NT2/D1 (cell line): ENCODE measurements at regions not wholly inside any gene's neighbourhood (a gene's known extent, or its start where the extent isn't known, plus 50 kb on each side); places are given as distances from the start of the nearest gene placed in this dataset.
"Not testable (repeated sequence)": the region's sequence is repeated elsewhere in the genome, so short reads cannot be mapped to it uniquely, and the experiment has no call there.

Experiments used
- DNase-seq: peaks from one replicate; pipeline ENCODE4 v3.0.0-alpha.2; 2011; ENCODE audit warnings: low read depth, low spot score
- H3K27me3 ChIP-seq: 2 replicates; pipeline ENCODE4 v1.6.0; 2011; ENCODE audit warnings: mild to moderate bottlenecking; ENCODE audit not compliant: insufficient read length, insufficient read depth
- H3K36me3 ChIP-seq: 2 replicates; pipeline ENCODE4 v1.6.1; 2011; ENCODE audit warnings: mild to moderate bottlenecking, low read length, mixed read lengths; ENCODE audit not compliant: insufficient read depth, insufficient read length
- H3K4me1 ChIP-seq: 2 replicates; pipeline ENCODE4 v1.5.1; 2011; ENCODE audit not compliant: insufficient read depth, insufficient read length
- H3K4me3 ChIP-seq: 2 replicates; pipeline ENCODE4 v1.5.1; 2011; ENCODE audit warnings: low read depth; ENCODE audit not compliant: insufficient read length
- H3K9ac ChIP-seq: 2 replicates; pipeline ENCODE4 v1.6.0; 2011; ENCODE audit warnings: low read depth; ENCODE audit not compliant: insufficient read length
- H3K9me3 ChIP-seq: 2 replicates; pipeline ENCODE4 v1.5.1; 2011; ENCODE audit warnings: mild to moderate bottlenecking, low read length; ENCODE audit not compliant: insufficient read depth
- SUZ12 ChIP-seq: IDR thresholded peaks from 2 replicates; pipeline ENCODE4 v1.6.1; 2011; ENCODE audit not compliant: insufficient read length, insufficient read depth; ENCODE audit errors: extremely low read depth
- YY1 ChIP-seq: IDR thresholded peaks from 2 replicates; pipeline ENCODE4 v1.6.1; 2011; ENCODE audit not compliant: insufficient read length, insufficient read depth
- ZNF274 ChIP-seq: IDR thresholded peaks from 2 replicates; pipeline ENCODE4 v1.6.1; 2011; ENCODE audit warnings: mild to moderate bottlenecking, low read depth, low read length

DNA sequence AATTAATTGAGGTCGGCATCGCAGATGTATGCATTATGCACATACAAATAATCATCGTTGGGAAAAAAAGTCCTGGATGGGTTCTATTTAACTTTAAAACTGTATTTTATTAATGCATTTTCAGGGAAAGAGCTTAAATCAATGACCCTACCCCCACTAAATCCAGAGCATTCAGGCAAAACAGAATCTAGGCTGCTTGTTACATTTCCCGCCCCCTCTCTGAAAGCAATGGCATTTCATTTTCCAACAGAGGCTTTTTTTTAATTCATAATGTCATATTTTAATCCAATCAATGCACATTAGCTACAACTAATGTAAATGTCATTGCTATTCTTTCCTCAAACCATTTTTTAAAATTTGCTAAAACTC, 117.4 kb upstream of the GRIA1 start:
- Histone ChIP-seq H3K4me1 (no peaks in the 10 kb centered on the region), H3K27me3 (no peaks in the 10 kb centered on the region), H3K9me3 (no peaks in the 10 kb centered on the region), H3K36me3 (no peaks in the 10 kb centered on the region), H3K9ac (no peak overlapping the region), H3K4me3 (no peak overlapping the region)
- TF ChIP-seq ZNF274 (no peak), YY1 (no peak), SUZ12 (no peak)
- DNase-seq: no peak

DNA sequence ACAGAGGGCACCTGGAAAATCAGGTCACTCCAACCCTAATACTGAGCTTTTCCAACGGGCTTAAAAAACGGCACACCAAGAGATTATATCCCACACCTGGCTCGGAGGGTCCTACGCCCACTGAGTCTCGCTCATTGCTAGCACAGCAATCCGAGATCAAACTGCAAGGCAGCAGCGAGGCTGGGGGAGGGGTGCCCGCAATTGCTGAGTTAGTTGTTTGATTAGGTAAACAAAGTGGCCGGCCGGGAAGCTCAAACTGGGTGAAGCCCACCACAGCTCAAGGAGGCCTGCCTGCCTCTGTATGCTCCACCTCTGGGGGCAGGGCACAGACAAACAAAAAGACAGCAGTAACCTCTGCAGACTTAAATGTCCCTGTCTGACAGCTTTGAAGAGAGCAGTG, 108.8 kb upstream of the GRIA1 start:
- DNase-seq, H3K36me3 ChIP-seq, H3K4me1 ChIP-seq, H3K9me3 ChIP-seq, H3K9ac ChIP-seq, H3K27me3 ChIP-seq, H3K4me3 ChIP-seq: not testable (repeated sequence)

DNA sequence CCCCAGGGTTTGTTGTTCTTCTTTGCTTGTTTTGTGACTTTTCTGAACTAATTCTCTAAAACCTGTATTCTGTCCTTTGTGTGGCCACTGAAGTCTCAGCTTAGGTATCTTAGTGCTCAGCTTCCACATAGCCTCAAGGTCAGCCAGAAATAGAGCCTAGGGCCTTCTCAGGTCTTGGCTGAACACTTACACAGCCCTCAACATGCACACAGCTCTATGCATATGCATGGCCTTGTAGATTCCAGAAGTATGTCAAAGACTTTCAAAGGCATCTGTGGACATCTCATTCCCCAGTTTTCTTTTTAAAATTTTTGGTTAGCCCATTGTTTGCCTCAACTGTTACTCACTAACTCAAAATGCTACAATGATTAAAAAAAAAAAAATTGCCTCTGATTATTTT, 99.9 kb upstream of the GRIA1 start:
- no peak overlapping the region for H3K9ac ChIP-seq
- TF ChIP-seq YY1 (no peak), SUZ12 (no peak), ZNF274 (no peak)
- DNase-seq: no peak

DNA sequence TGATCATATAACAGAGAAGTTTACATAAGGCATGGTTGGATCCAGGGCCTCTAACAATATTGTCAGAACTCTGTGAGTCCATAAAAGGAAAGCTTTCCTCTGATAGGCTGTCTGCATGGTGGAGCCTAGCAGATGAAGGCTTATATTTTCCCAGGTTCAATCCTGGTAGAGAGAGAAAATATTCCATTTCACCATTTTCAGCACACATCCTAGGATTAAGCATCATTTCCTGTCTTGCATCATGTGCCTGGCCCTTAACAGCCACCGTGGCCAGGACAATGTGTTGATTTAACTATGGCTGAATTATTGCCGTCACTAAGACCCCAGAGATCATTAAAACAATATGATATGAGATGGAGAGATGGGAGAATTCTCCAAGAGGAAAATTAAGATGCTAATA, 90.9 kb upstream of the GRIA1 start:
- H3K4me1 ChIP-seq: no peaks in the 10 kb centered on the region
- no peak overlapping the region for H3K4me3 ChIP-seq
- no peaks in the 10 kb centered on the region for H3K27me3 ChIP-seq
- no peak for TF ChIP-seq YY1
- no peak for TF ChIP-seq ZNF274
- DNase-seq: no peak
- no peak overlapping the region for H3K9ac ChIP-seq
- no peaks in the 10 kb centered on the region for H3K36me3 ChIP-seq
- no peaks in the 10 kb centered on the region for H3K9me3 ChIP-seq

More for the DNA sequence above, 99.9 kb upstream of the GRIA1 start:
- Histone ChIP-seq H3K36me3 (no peaks in the 10 kb centered on the region), H3K9me3 (no peaks in the 10 kb centered on the region), H3K4me1 (no peaks in the 10 kb centered on the region), H3K4me3 (no peak overlapping the region), H3K27me3 (no peaks in the 10 kb centered on the region)

DNA sequence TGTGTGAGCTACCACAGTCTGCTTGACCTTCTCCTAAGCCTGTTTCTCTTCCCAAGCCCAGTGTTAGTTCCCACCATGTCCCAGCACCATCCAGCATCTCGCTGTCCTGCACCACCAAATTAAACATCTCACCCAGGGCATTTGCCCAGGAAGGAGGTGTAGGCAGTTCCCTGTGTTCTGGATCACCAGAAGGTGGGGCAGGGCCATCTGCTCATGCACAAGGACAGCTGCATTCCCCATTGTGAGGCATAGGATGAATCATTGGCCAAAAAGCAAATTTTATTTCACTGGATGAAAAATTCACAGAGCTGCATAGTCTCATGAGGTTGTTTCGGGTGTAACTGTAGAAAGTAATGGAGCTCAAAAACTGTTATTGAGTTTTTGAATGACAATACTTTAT, 89.5 kb upstream of the GRIA1 start:
- H3K27me3 ChIP-seq: no peaks in the 10 kb centered on the region
- no peak overlapping the region for H3K4me3 ChIP-seq
- DNase-seq: no peak
- H3K9ac ChIP-seq: no peak overlapping the region
- TF ChIP-seq ZNF274 (no peak), YY1 (no peak), SUZ12 (no peak)
- no peaks in the 10 kb centered on the region for H3K9me3 ChIP-seq
- no peaks in the 10 kb centered on the region for H3K4me1 ChIP-seq
- H3K36me3 ChIP-seq: no peaks in the 10 kb centered on the region

DNA sequence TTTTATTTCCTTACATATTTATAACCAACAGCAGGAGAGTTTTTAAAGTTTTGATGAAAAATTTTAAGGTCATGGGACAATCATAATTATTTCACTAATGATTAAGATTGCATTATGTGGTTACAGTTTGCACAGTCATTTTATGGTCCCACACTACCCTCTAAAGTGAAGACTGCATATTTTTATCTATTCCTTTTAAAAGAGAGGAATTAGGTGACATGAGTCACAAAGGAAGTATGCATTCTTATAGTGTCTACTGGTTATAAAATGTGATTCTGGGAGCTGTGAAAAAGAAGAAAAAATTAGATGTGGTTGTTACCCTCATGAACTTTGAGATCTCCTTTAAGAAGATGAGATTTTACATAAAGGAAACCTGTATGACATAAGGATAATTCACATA, 87.9 kb upstream of the GRIA1 start:
- no peak for TF ChIP-seq YY1
- TF ChIP-seq SUZ12: no peak
- no peaks in the 10 kb centered on the region for H3K27me3 ChIP-seq
- no peaks in the 10 kb centered on the region for H3K4me1 ChIP-seq
- no peak overlapping the region for H3K4me3 ChIP-seq
- DNase-seq: no peak
- H3K9me3 ChIP-seq: no peaks in the 10 kb centered on the region
- H3K9ac ChIP-seq: no peak overlapping the region
- no peaks in the 10 kb centered on the region for H3K36me3 ChIP-seq

DNA sequence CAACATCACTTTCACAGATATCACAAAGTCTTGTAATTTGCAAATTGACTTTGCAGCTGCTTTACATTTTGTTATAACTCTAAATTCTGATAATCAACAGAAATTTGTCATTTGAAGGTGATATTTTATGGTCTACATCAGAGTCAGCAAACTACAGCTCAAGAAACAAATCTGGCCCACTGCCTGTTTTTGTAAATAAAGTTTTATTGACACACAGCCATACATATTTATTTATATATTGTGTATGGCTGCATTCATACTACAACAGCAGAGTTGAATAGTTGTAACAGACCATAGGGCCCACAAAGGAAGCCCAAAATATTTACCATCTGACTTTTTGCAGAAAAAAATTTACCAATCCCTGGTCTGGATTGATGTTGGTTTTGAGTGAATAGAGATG, 87.0 kb upstream of the GRIA1 start:
- Histone ChIP-seq H3K27me3 (no peaks in the 10 kb centered on the region), H3K36me3 (no peaks in the 10 kb centered on the region), H3K9me3 (no peaks in the 10 kb centered on the region), H3K9ac (no peak overlapping the region), H3K4me3 (no peak overlapping the region), H3K4me1 (no peaks in the 10 kb centered on the region)
- TF ChIP-seq SUZ12 (no peak), YY1 (no peak), ZNF274 (no peak)
- no peak for DNase-seq

DNA sequence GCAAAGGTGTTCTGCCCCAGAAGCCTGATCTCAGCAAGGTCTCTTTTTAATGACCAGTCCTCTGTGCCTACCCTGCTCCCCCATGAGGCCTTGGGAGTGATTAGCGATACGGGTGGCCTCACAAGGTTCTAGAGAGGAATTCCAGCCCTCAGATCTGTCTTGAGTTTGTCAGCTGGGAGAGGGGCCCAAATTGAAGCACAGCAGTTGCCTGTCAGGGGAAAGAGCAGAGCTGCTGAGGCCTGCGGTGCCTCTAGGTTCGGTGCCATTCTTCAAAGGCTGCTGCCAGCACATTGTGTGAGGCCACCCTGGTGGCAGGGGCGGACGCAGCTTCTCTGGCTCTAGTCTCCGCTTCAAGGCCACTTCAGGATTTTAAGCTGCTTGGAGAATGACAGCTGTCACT, 85.7 kb upstream of the GRIA1 start:
- DNase-seq: no peak

More for the DNA sequence above, 85.7 kb upstream of the GRIA1 start:
- Histone ChIP-seq H3K9me3 (no peaks in the 10 kb centered on the region), H3K4me1 (no peaks in the 10 kb centered on the region), H3K36me3 (no peaks in the 10 kb centered on the region), H3K9ac (no peak overlapping the region), H3K27me3 (no peaks in the 10 kb centered on the region), H3K4me3 (no peak overlapping the region)
- TF ChIP-seq YY1: no peak
- TF ChIP-seq SUZ12: no peak
- TF ChIP-seq ZNF274: no peak
